GM10248 (cell line): ENCODE measurements at regions not wholly inside any gene's neighbourhood (a gene's known extent, or its start where the extent isn't known, plus 50 kb on each side); places are given as distances from the start of the nearest gene placed in this dataset.
"Not testable (repeated sequence)": the region's sequence is repeated elsewhere in the genome, so short reads cannot be mapped to it uniquely, and the experiment has no call there.

Experiments
- CTCF ChIA-PET: fragments of 300-600 bp; sonication (Branson Sonifier 250); formaldehyde crosslinking; extraction: SDS; loops from one replicate; lab custom pipeline; 2021; ENCODE audit warnings: antibody characterized with exemption; lab: Yijun Ruan, JAX
- POLR2A ChIA-PET: fragments of 350-650 bp; sonication (Branson Sonifier 250); formaldehyde crosslinking; extraction: SDS; loops from one replicate; lab custom pipeline; 2020; ENCODE audit warnings: antibody characterized with exemption; lab: Yijun Ruan, JAX
- DNase-seq: peaks from one replicate; pipeline ENCODE4 v3.0.0; 2012; ENCODE audit errors: extremely low spot score
- TF ChIP-seq, protein P1 (sequence below): IDR thresholded peaks from 2 replicates; pipeline ENCODE4 v1.5.1; 2012; ENCODE audit warnings: mild to moderate bottlenecking, low read depth; ENCODE audit errors: extremely low read depth, missing control alignments, control extremely low read depth

DNA sequence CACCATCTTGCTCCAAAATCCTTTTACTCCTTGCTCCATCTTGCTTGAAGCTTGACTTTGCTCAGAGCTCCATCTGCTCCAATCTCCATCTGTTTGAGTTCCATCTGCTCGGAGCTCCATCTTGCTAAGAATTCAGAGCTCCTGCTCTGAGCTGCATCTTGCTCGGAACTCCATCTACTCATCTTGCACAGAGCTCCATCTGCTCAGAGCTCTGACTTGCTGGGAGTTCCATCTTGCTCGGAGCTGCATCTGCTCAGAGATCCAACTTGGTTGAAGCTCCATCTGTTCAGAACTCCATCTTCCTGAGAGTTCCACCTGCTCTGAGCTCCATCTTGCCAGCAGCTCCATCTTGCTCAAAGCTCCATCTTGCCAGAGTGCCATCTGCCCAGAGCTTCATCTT lies 80.6 kb upstream of the ZNF98 start:
- ChIA-PET CTCF (interaction anchor here (1.1 kb wide), 1 partner anchor 10 kb away, joined by 3 read pairs; no protein-coding TSS in a partner anchor), POLR2A (no interaction called here)
- DNase-seq: no peak
- TF ChIP-seq, protein P1, sequence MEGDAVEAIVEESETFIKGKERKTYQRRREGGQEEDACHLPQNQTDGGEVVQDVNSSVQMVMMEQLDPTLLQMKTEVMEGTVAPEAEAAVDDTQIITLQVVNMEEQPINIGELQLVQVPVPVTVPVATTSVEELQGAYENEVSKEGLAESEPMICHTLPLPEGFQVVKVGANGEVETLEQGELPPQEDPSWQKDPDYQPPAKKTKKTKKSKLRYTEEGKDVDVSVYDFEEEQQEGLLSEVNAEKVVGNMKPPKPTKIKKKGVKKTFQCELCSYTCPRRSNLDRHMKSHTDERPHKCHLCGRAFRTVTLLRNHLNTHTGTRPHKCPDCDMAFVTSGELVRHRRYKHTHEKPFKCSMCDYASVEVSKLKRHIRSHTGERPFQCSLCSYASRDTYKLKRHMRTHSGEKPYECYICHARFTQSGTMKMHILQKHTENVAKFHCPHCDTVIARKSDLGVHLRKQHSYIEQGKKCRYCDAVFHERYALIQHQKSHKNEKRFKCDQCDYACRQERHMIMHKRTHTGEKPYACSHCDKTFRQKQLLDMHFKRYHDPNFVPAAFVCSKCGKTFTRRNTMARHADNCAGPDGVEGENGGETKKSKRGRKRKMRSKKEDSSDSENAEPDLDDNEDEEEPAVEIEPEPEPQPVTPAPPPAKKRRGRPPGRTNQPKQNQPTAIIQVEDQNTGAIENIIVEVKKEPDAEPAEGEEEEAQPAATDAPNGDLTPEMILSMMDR: no peak

DNA sequence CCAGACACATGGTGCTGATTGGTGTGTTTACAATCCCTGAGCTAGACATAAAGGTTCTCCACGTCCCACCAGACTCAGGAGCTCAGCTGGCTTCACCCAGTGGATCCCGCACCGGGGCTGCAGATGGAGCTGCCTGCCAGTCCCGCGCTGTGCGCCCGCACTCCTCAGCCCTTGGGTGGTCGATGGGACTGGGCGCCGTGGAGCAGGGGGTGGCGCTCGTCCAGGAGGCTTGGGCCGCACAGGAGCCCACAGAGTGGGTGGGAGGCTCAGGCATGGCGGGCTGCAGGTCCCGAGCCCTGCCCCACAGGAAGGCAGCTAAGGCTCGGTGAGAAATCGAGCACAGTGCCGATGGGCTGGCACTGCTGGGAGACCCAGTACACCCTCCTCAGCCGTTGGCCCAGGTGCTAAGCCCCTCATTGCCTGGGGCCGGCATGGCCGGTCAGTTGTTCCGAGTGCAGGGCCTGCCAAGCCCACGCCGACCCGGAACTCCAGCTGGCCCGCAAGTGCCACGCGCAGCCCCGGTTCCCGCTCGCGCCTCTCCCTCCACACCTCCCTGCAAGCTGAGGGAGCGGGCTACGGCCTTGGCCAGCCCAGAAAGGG lies 76.8 kb upstream of the ZNF98 start:
- CTCF ChIA-PET, POLR2A ChIA-PET, DNase-seq: not testable (repeated sequence)

DNA sequence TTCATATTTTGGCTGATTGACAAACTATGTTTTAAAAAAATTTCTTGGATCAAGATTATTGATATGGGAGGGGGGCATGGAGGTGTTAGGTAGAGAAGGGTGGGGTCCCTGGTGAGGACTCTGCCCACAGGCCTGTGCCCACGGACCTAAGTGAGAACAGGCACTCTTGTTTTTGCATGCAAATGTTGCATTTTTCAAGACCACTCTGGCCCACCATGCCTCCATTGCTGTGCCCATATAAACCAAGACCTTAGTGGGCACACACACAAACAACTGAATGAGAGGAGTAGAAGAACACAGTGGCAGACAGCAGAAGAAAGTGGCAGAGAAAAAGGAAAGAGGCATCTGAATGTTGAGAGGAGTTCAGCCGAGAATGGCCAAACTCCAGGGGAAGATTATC lies 69.6 kb upstream of the ZNF98 start:
- TF ChIP-seq, protein P1: no peak
- DNase-seq: no peak
- ChIA-PET CTCF (no interaction called here), POLR2A (no interaction called here)

DNA sequence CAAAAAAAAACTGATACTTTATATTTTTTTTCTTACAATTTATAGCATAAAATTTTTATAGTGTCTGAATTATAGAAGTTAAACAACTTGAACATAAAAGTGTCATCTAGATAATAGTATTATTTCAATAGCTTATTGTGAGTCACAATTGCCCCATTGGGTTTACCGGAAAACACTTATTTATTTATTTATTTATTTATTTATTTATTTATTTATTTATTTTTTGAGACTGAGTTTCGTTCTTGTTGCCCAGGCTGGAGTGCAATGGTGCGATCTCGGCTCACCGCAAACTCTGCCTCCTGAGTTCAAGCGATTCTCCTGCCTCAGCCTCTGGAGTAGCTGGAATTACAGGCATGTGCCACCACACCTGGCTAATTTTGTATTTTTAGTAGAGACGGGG lies 61.4 kb upstream of the ZNF98 start:
- CTCF ChIA-PET, DNase-seq, POLR2A ChIA-PET: not testable (repeated sequence)

DNA sequence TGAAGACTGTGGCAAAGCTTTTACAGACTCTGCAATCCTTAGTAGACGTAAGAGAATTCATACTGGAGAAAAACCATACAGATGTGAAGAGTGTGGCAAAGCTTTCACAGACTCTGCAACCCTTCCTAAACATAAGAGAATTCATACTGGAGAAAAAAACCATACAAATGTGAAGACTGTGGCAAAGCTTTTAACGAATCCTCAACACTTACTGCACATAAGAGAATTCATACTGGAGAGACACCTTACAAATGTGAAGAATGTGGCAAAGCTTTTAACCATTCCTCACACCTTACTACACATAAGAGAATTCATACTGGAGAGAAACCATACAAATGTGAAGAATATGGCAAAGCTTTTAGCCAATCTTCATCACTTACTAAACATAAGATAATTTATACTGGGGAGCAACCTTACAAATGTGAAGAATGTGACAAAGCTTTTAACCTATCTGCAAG lies 50.1 kb upstream of the ZNF98 start:
- ChIA-PET POLR2A (no interaction called here), CTCF (interaction anchor here (1.5 kb wide), 1 partner anchor 44 kb away, joined by 4 read pairs; no protein-coding TSS in a partner anchor)

More for the DNA sequence above, 50.1 kb upstream of the ZNF98 start:
- DNase-seq: no peak
- TF ChIP-seq, protein P1: no peak
